WTC11 (cell line): ENCODE measurements at regions not wholly inside any gene's neighbourhood (a gene's known extent, or its start where the extent isn't known, plus 50 kb on each side); places are given as distances from the start of the nearest gene placed in this dataset.

Experiments used
- ATAC-seq: fragments of 200-7000 bp; cut with Tn5 transposase; 2 replicates; pipeline ENCODE4 v1.10.0; 2021; ENCODE audit warnings: mild to moderate bottlenecking, moderate library complexity
- CTCF ChIA-PET: fragments of 300-600 bp; sonication (Branson Sonifier 250); formaldehyde crosslinking; loops from one replicate; lab custom pipeline; 2021; ENCODE audit warnings: antibody characterized with exemption; lab: Charles Lee
- POLR2A ChIA-PET: fragments of 350-600 bp; sonication (Branson Sonifier 250); formaldehyde crosslinking; loops from one replicate; lab custom pipeline; 2021; ENCODE audit warnings: antibody characterized with exemption; lab: Charles Lee
- DNase-seq: peaks from one replicate; pipeline ENCODE4 v3.0.0; 2021; ENCODE audit warnings: low spot score
- H3K27ac Mint-ChIP-seq: 2 replicates; pipeline ENCODE4 v1.8.0; 2021; ENCODE audit warnings: mixed read lengths
- H3K27me3 Mint-ChIP-seq: 2 replicates; pipeline ENCODE4 v1.8.0; 2021; ENCODE audit warnings: low read depth, mild to moderate bottlenecking, moderate library complexity, mixed read lengths
- H3K36me3 Mint-ChIP-seq: 2 replicates; pipeline ENCODE4 v1.8.0; 2021; ENCODE audit warnings: mixed read lengths
- H3K4me1 Mint-ChIP-seq: 2 replicates; pipeline ENCODE4 v1.8.0; 2022; ENCODE audit warnings: mixed read lengths
- H3K4me3 Mint-ChIP-seq: 2 replicates; pipeline ENCODE4 v1.8.0; 2021; ENCODE audit warnings: mild to moderate bottlenecking, moderate library complexity, mixed read lengths
- H3K9me3 Mint-ChIP-seq: 2 replicates; pipeline ENCODE4 v1.8.0; 2021; ENCODE audit warnings: mixed read lengths
- AR ChIP-seq: fragments of 250-450 bp; sonication (Bioruptor Pico); IDR thresholded peaks from 2 replicates; pipeline ENCODE4 v1.9.0; 2021; ENCODE audit warnings: mild to moderate bottlenecking
- ATF2 ChIP-seq: sonication (generic); formaldehyde crosslinking; IDR thresholded peaks from 2 replicates; pipeline ENCODE4 v1.8.1; 2022; ENCODE audit warnings: low read depth, missing genetic modification reagents, borderline replicate concordance
- CBFB ChIP-seq: sonication (generic); formaldehyde crosslinking; IDR thresholded peaks from 2 replicates; pipeline ENCODE4 v1.8.1; 2022; ENCODE audit warnings: mild to moderate bottlenecking, low read depth, missing genetic modification reagents
- ELF4 ChIP-seq: sonication (generic); formaldehyde crosslinking; IDR thresholded peaks from 2 replicates; pipeline ENCODE4 v1.8.1; 2022; ENCODE audit warnings: low read depth, mild to moderate bottlenecking, moderate library complexity, missing genetic modification reagents
- EMX1 ChIP-seq: fragments of 250-450 bp; sonication (Bioruptor Pico); IDR thresholded peaks from 2 replicates; pipeline ENCODE4 v1.8.0; 2021; ENCODE audit warnings: mild to moderate bottlenecking
- ERG ChIP-seq: fragments of 250-450 bp; sonication (Bioruptor Pico); IDR thresholded peaks from 2 replicates; pipeline ENCODE4 v1.8.0; 2021; ENCODE audit warnings: mild to moderate bottlenecking
- ESRRA ChIP-seq: sonication (generic); formaldehyde crosslinking; IDR thresholded peaks from 2 replicates; pipeline ENCODE4 v1.8.1; 2022; ENCODE audit warnings: mild to moderate bottlenecking, missing genetic modification reagents, borderline replicate concordance
- FOXJ3 ChIP-seq: sonication (generic); formaldehyde crosslinking; IDR thresholded peaks from 2 replicates; pipeline ENCODE4 v1.9.0; 2021; ENCODE audit warnings: missing genetic modification reagents, mild to moderate bottlenecking, borderline replicate concordance
- GABPB1 ChIP-seq: sonication (generic); formaldehyde crosslinking; IDR thresholded peaks from 2 replicates; pipeline ENCODE4 v1.8.1; 2023; ENCODE audit warnings: mild to moderate bottlenecking, missing genetic modification reagents
- GRHL2 ChIP-seq: fragments of 250-450 bp; sonication (Bioruptor Pico); IDR thresholded peaks from 2 replicates; pipeline ENCODE4 v1.8.0; 2022; ENCODE audit warnings: mild to moderate bottlenecking, moderate library complexity; ENCODE audit not compliant: insufficient replicate concordance, severe bottlenecking
- HMGA2 ChIP-seq: fragments of 250-450 bp; sonication (Bioruptor Pico); IDR thresholded peaks from 2 replicates; pipeline ENCODE4 v1.4.0; 2021; ENCODE audit warnings: mild to moderate bottlenecking, moderate library complexity
- HMGXB4 ChIP-seq: sonication (generic); formaldehyde crosslinking; IDR thresholded peaks from 2 replicates; pipeline ENCODE4 v1.8.1; 2023; ENCODE audit warnings: mild to moderate bottlenecking, moderate library complexity, missing genetic modification reagents
- JAZF1 ChIP-seq: fragments of 250-450 bp; sonication (Bioruptor Pico); IDR thresholded peaks from 2 replicates; pipeline ENCODE4 v1.9.0; 2021; ENCODE audit warnings: moderate library complexity, mild to moderate bottlenecking, inconsistent platforms
- JUN ChIP-seq: sonication (generic); formaldehyde crosslinking; IDR thresholded peaks from 2 replicates; pipeline ENCODE4 v1.8.0; 2023; ENCODE audit warnings: mild to moderate bottlenecking, missing genetic modification reagents
- MYBL2 ChIP-seq: sonication (generic); formaldehyde crosslinking; IDR thresholded peaks from 2 replicates; pipeline ENCODE4 v1.8.1; 2023; ENCODE audit warnings: mild to moderate bottlenecking, moderate library complexity, missing genetic modification reagents
- NFE2L1 ChIP-seq: sonication (generic); formaldehyde crosslinking; IDR thresholded peaks from 2 replicates; pipeline ENCODE4 v1.8.1; 2023; ENCODE audit warnings: missing genetic modification reagents
- NFYB ChIP-seq: sonication (generic); formaldehyde crosslinking; conservative IDR thresholded peaks from 2 replicates; pipeline ENCODE4 v1.8.0; 2022; ENCODE audit warnings: low read depth, missing genetic modification reagents
- OVOL2 ChIP-seq: fragments of 250-450 bp; sonication (Bioruptor Pico); IDR thresholded peaks from 2 replicates; pipeline ENCODE4 v1.9.0; 2021; ENCODE audit warnings: mild to moderate bottlenecking, borderline replicate concordance
- PREB ChIP-seq: sonication (generic); formaldehyde crosslinking; IDR thresholded peaks from 2 replicates; pipeline ENCODE4 v1.8.1; 2022; ENCODE audit warnings: mild to moderate bottlenecking, missing genetic modification reagents, moderate library complexity, borderline replicate concordance
- SMAD4 ChIP-seq: sonication (generic); formaldehyde crosslinking; IDR thresholded peaks from 2 replicates; pipeline ENCODE4 v1.8.0; 2022; ENCODE audit warnings: mild to moderate bottlenecking, missing genetic modification reagents
- ZNF138 ChIP-seq: sonication (generic); formaldehyde crosslinking; conservative IDR thresholded peaks from 2 replicates; pipeline ENCODE4 v1.8.1; 2022; ENCODE audit warnings: mild to moderate bottlenecking, moderate library complexity, missing genetic modification reagents
- ZNF263 ChIP-seq: sonication (generic); formaldehyde crosslinking; IDR thresholded peaks from 2 replicates; pipeline ENCODE4 v1.8.1; 2022; ENCODE audit warnings: low read depth, mild to moderate bottlenecking, moderate library complexity, missing genetic modification reagents
- ZNF532 ChIP-seq: fragments of 250-450 bp; sonication (Bioruptor Pico); IDR thresholded peaks from 2 replicates; pipeline ENCODE4 v1.9.0; 2021; ENCODE audit warnings: mild to moderate bottlenecking, borderline replicate concordance

GRCh38 chr6:158919865-158920264 lies 80.1 kb downstream of the RSPH3 start (continued):
- no peak for TF ChIP-seq ATF2 (CRISPR knock-in tag)

- Mint-ChIP-seq H3K27ac (no peak overlapping the region), H3K4me3 (no peak overlapping the region), H3K9me3 (peaks cover 5% of the 10 kb centered on the region), H3K36me3 (no peaks in the 10 kb centered on the region), H3K4me1 (peaks cover 50% of the 10 kb centered on the region), H3K27me3 (no peaks in the 10 kb centered on the region; the same call in 1 of the 2 replicates)
- ATAC-seq (no peak), DNase-seq (no peak)
- ChIA-PET CTCF (interaction anchor here (0.7 kb wide), 2 partner anchors 165 to 170 kb away, joined by 3 read pairs; no protein-coding TSS in a partner anchor), POLR2A (no interaction called here)
- TF ChIP-seq JAZF1 (CRISPR knock-in tag) (no peak), JUN (no peak), NFYB (no peak), ESRRA (CRISPR knock-in tag) (no peak), HMGA2 (CRISPR knock-in tag) (no peak), SMAD4 (no peak), AR (CRISPR knock-in tag) (no peak), ZNF138 (CRISPR knock-in tag) (no peak), ZNF532 (no peak), FOXJ3 (no peak), ELF4 (CRISPR knock-in tag) (no peak), ZNF263 (CRISPR knock-in tag) (no peak)
These were observed 83.4 kb downstream of the RSPH3 start for GRCh38 chr6:158916617-158917016.

GRCh38 chr6:158914923-158915322 lies 85.1 kb downstream of the RSPH3 start:
- H3K9me3 Mint-ChIP-seq: peaks cover 5% of the 10 kb centered on the region
- peaks cover 53% of the 10 kb centered on the region for H3K4me1 Mint-ChIP-seq
- ATAC-seq (no peak), DNase-seq (no peak)
- ChIA-PET CTCF (interaction anchor here (1.1 kb wide), 1 partner anchor 96 kb away, joined by 6 read pairs; the partner anchor contains the start of gene EZR), POLR2A (no interaction called here)
- no peak for TF ChIP-seq HMGXB4 (CRISPR knock-in tag)
- TF ChIP-seq ELF4 (CRISPR knock-in tag): no peak
- TF ChIP-seq PREB (CRISPR knock-in tag): no peak
- no peak for TF ChIP-seq OVOL2 (CRISPR knock-in tag)
- no peak for TF ChIP-seq ERG
- TF ChIP-seq MYBL2: no peak
- TF ChIP-seq EMX1 (CRISPR knock-in tag): no peak
- TF ChIP-seq GRHL2 (CRISPR knock-in tag): no peak
- TF ChIP-seq NFE2L1 (CRISPR knock-in tag): no peak
- TF ChIP-seq JUN: no peak
- no peak for TF ChIP-seq CBFB
- no peak for TF ChIP-seq GABPB1 (CRISPR knock-in tag)
- TF ChIP-seq, all 79 proteins: peak for 0
- H3K4me3 Mint-ChIP-seq: no peak overlapping the region
- H3K27ac Mint-ChIP-seq: peak overlapping the region; percentile 84
- H3K36me3 Mint-ChIP-seq: no peaks in the 10 kb centered on the region
- no peaks in the 10 kb centered on the region for H3K27me3 Mint-ChIP-seq
